CD1c-positive myeloid dendritic cell (primary cell): ENCODE measurements at regions not wholly inside any gene's neighbourhood (a gene's known extent, or its start where the extent isn't known, plus 50 kb on each side); places are given as distances from the start of the nearest gene placed in this dataset.
"Not testable (repeated sequence)": the region's sequence is repeated elsewhere in the genome, so short reads cannot be mapped to it uniquely, and the experiment has no call there.

Source experiments
- DNase-seq: peaks from one replicate; pipeline ENCODE4 v3.0.0-alpha.2; 2016; ENCODE audit errors: extremely low spot score

DNA sequence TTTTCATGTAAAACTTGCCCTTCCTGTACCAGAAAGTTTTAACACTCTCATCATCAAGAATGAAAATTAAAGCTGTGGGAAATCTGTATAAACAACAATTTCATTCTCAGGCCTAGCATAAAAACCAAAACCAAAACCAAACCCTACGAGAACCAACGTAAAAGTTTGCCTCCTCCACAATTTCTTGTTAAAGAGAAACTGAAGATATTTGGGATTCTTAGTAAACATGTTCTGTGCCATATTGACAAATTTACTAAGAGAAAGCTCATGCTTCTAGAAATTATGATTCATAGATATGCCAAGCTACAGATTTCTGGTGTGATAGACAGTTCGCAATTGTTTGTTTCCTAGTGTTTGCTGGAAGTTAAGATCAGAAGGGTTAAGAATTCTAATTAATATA lies 801.0 kb upstream of the NUDT12 start:
- DNase-seq: no peak

DNA sequence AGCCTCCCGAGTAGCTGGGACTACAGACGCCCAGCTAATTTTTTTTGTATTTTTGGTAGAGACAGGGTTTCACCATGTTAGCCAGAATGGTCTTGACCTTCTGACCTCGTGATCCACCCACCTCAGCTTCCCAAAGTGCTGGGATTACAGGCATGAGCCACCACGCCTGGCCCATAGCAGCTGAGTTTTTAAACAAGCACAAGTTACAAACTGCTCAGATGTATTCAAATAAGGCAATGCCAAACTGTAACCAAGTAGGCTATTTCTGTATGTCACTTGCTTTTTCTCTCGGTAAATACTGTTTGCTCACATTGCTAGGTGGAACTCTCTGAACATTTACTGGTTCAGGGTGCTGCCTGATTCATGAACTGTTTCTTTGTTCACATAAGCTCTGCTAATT lies 799.3 kb upstream of the NUDT12 start:
- no peak for DNase-seq

DNA sequence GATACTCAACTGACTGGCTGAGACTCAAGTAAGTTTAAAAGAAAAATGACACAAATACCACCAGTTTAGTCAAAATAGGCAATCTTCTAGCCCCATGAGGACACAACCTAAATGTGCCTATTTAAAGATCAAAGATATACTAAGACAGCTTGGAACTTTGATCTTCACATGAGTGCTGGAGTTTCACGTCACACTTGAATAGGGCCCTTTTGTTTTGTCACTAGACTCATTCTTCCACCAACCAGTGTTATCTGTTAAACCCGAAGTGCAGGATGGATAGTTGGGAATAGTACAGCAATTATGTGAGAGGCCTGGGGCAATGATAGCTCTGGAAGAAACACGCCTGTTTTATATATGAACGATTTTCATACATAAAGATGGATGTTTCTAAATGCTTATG lies 792.8 kb upstream of the NUDT12 start:
- no peak for DNase-seq

DNA sequence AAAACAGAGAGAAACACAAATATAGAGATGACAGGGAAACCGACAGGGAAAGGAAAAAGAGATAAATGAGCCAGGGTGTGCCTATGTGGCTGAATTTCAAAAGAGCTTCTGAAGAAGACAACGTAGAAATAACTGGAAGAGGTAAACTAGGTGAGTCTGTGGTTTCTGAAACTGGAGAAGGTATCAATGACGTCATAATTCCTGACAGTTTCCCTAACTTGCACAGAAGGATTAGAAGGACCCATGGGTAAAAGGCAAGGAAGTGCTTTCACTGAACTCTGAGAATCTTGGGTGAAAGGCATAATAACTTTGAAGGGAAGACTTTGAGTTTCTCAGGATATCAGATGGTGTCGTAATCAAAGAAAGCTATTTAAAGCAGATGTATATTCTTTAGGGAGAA lies 790.8 kb upstream of the NUDT12 start:
- DNase-seq: no peak

DNA sequence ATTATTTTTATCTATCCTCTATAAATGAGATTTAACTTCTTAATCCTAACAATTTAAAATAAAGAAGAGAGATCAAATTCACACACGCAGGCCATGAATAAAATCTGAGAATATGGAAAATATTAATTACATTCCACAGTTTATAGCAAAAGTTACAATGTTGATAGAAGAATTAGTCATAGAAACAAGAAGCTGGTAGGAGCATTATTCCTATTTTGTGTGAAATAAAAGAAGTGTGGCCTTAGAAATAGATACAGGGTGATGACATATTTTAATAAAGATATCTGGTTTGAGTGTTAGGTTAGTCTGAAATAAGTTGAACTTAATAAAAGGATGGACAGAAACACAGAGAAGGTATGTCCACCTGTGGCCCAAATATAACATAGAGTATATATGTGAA lies 790.4 kb upstream of the NUDT12 start:
- DNase-seq: no peak

DNA sequence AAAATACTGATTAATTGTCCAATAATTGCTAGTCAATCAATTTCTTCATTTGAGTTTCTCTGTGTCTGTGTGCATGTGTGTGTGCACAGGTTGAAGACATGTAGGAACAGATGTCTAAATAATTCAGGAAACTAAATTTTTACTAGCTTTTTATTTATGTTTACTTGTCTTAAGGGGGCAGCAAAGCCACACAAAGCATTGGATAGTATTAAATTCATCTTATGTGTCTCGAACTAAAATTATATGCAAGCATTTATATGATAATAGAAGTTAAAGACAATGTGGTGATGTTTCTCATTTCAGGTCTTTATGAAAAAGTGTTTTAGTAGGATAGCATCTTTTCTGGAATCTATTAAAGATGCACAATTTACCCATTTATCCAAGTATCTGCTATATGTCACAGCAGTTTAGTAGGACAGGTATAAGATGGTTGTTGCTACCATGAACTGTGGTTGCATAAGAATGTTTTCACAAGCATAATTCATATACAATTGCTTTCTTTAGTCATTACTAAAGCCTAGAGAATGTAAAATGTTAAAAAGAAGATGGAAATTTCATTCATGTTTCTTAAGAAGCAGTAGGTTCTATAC lies 784.6 kb upstream of the NUDT12 start:
- no peak for DNase-seq

DNA sequence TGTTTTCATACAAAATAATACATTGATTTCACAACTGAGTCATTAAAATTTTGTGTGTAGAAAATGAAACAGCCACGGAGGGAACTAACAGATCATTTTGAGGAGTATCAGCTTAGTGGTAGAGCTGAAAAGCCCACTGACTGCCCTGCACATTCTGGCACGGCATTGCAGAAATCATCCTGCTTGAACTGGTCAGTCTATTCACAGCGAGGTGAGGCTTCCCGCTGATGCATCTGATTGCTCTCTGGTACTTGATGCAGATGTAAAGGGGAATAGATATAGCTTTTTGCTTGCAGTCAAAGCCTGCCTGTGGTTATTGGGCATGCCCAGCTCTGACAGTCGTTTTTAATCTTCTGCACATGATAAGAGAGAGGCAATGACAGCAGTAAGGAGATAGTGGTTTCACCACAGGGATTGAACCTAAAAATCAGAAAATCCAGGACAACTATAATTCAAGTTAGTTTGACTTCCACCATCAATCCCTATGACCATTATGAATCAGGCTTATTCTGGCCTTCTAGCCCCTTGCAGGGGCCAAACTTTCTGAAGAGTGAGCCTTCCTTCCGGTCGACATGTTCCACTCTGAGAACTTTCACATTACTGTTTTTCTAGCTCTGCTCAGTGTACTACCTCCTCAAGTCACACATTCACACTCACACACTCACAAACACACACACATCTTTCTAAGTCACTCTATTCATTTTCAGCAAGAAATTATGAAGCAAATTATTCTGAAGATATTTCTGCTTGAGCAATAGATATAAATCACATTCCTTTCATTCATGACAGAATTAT lies 782.8 kb upstream of the NUDT12 start:
- no peak for DNase-seq

DNA sequence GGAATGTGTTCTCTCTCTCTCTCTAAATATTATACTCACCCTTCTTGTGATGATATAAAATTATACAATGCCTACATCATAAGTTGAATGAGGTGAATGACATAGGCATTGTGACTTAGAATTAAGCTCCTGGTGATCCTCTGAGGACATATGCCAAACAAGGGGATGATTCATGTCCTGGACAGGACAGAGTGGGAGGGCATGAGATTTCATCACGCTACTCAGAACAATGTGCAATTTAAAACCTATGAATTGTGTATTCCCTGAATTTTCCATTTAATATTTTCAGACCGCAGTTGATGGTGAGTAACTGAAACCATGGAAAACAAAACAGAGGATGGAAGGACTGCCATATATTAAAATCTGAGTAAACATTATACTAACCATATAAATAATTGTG lies 782.2 kb upstream of the NUDT12 start:
- DNase-seq: no peak

DNA sequence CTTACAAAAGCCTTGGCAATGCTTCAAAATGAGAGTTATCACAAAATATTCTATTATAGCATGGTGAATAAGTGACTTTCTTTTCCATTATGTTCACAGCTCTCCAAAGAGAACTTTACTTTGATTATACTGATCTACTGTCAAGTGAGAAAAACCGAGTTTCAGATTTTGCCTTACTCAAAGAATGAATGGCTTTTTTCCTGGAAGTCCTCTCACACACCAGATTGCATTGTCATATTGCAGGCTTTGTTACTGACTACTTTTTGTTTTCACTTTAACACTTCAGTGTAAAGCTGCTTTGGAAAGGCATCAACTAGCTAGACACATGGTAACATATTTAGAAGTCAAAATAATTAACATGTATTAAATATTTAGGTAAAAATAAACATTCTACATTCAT lies 765.2 kb upstream of the NUDT12 start:
- DNase-seq: no peak

DNA sequence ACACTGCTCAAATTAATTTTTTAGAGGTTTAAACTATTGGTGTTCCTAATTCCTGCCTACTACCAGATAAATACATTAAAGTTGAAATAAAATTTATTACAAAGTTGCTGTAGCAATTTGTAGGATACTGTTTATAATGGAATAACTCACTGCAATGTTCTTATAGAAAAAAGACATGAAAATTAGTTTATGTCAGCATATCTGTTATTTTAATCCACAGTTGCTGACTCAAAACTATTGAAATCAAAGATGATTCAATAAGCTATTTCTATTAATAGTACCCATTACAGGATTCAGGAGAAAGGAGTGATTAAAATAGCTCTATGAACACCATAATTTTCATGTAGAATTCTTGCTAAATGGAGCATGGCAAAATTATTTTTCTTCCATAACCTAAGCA lies 764.4 kb upstream of the NUDT12 start:
- no peak for DNase-seq

DNA sequence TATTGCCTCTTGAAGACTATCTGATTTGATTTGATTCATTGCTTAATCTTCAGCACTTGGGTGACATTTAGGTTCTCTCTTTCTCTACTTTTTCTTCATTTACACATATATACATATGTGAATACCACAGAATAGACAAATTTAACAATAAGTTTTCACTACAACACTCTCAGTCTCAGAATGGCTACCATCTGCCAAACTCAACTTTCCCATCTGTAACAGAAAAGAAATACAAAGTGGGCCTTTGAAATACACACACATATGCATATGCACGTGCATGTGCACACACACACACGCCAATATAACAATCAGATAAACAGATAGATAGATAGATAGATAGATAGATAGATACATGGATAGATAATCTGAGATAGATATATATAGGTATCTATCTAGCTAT lies 762.8 kb upstream of the NUDT12 start:
- DNase-seq: no peak

DNA sequence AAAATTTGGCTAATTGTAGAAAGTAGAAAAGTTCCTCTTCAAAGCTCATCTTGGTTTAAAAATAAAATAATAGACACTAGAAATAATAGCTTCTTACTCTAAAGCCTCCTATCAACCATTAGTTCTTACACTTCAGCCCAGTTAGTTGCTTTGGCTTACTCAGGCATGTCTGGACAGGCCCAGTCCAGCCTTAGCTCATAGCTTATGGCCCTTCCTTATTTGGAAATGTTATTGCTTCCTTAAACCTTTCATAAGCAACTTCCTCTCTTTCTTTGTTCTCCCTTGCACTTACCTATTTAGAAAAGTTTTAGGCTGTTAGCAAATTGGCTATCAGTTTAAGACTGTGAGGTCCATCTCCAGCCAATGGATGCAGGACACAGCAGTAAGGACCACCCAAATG lies 754.1 kb upstream of the NUDT12 start:
- not testable (repeated sequence) for DNase-seq

DNA sequence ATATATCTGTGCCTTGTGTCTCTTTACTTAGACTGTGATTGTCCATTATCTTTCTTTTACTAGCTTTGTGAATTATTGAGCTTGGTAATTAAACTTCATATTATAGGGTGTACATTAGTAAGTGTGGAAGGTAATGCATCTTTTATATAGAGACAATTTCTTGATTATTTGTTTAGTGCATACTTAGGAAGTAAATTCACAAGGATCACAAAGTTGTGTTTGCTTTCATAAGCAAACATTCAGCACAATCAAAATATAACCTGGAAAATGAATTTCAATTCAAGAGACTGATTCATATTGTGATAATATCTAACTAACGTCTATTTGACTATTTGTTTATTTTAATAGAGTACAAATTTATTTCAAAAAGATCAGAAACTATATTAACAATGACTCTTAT lies 749.9 kb upstream of the NUDT12 start:
- no peak for DNase-seq

DNA sequence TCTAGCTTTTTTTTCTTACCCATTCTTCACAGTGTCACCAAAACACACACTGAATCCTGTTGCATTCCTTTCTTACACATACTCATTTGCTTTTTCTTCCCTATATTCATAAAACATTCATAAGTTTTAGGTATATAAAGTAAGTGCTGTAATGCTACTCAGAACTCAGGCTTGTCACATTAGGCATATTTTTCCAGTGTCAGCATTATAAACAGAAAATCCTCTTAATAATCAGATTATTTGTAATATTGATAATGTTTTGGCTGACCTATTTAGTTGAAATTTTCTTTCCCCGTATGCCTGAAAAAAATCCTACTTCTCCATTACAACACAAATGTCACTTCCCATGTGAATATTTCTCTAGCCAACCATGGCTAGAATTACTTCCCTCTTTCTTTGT lies 743.0 kb upstream of the NUDT12 start:
- DNase-seq: no peak

DNA sequence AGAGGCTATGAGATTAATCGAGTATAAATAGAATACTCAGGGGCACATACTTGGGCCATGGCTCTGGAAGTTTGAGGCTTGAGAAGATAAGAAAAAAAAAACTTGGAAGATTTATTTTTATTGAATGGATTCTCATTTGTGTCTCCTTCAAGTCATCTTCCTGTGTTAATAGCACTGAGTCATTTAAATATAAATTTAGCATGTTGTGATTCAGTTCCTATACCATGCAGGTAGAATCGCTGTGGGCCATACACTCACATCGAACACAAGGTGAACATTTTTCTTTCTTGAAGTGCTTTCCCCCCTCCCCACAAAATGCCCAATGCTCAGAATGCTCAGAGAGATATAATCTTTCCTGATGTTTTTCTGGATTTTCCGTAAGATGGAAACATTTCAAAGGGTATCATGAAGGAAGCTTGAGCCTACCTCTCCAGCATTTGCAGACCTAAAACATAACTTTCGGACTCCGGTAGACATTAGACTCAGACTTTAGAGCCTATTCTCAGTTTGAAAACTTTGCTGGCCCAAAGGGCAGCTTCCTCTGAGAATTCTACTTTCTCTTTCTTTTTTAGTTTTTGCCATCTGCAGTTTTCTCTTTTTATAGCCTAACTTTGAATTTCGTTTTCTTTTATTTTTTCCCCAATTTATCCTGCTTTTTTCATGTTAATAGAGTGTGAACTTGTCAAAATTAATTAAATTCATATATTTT lies 737.6 kb upstream of the NUDT12 start:
- DNase-seq: no peak

DNA sequence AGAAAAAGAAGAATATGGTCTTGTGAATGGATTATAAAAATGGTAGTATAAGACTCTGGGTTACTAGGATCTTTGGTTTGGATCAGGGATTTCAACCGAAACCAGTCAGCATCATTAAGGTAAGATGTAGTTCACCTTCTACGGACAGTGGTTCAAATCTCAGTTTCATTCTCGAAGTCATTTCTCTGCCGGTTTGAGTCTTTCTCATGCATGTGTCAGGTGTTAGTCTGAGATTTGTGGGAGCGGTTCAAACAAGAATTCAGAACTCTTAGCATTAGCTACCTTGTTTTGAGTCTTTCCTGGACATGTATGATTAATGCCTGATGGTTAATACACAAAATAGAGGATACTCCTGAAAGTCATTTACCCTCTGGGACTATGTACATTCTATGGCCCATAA lies 735.9 kb upstream of the NUDT12 start:
- no peak for DNase-seq

DNA sequence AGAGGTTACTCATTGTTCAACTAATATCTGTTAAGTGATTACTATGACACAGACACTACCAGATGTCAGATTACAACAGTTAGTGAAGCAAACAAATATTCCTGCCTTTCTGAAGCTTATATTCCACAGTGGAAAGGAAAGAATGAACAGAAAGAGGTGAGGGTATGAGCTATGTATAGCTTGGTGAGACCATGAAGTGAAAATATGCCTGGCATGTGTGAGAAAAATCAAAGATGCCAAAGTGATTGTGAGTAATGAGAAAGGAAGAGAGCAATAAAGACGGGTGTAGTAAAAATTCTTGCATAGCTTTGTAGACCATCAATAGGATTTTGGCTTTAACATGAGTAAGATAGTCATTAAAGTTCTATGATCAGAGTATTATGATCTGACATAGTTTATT lies 734.5 kb upstream of the NUDT12 start:
- DNase-seq: no peak

DNA sequence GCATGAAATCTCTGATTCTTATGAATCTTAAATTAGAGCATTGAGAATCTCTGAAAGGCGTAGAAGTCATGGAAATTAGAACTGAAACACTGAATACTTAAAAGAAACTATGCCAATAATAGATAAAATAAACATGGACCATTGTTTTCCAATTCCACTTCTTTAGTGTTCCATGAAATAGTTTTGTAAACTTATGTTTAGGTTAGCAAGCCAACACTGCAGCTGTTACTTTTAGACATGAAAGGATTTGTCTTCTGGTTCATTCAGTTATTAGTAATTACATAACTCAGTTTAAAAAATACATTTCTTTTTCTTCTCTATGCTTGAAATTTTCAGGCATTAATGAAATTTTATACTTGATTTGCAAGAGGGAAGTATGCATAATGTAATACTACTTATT lies 733.4 kb upstream of the NUDT12 start:
- DNase-seq: no peak

DNA sequence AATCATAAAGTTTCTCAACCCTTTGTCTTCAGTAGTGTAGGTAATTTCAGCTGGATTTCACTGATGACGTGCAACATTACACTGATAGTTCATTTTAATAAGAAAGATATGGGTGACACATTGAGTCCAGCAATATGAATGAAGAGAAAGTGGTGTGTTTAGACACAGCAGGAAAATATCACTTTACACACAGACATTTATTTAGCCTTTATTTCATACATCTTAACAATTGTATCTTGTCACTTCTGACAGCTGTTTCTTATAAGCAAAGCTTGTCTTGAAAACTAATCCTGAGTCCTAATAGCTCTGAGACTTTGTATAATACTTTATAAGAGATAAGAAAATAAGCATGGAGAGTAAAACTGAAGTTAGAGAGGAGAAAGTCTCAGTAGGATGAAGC lies 720.5 kb upstream of the NUDT12 start:
- DNase-seq: no peak

DNA sequence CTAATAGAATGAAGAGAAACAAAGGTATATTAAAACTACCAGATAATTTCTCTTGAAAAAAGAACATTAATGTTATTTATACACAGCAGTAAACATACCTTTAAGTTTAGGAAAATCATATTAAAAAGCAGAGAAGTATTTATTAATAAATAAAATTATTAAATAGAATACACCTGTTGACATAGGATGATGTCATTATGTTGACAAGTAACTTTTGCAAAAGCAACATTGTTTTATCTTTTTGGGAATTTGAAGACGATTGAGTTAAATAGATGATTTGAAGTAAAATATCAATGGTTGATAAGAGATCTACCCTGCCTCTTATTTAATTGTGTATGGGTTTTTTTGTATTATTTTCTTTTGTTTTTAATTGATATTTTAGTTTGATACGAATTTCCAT lies 711.1 kb upstream of the NUDT12 start:
- DNase-seq: no peak

DNA sequence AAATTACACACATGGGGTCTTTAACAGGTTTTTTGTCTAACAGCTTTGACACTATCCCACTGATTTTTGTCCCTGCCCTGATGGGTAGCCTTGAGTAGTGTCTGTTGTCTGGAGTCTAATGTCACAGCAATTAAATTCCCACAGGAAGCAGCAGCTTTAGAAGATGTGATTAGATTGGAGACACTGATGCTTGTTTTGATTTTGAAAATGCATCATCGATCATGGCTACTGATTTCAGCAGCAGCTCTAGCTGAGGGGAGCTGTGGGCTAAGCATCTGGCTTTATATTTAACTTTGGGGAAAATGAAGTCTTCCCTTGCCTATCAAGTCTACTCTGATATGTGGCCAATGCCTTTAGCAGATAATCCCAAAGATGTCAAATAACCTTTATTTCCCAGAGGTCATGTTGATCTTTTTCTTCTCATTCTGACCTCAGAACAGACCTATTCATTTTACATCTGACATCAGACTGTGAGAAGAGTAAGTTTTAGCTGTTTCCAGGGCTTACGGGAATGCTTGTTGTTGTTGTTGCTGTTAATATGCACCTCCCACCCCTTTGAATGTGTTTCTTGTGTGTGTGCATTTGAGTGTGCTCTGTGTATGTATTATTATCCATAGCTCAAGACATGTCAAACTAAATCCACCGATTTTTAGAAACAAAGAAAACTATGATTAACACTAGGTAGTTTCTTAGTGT lies 704.9 kb upstream of the NUDT12 start:
- DNase-seq: no peak

DNA sequence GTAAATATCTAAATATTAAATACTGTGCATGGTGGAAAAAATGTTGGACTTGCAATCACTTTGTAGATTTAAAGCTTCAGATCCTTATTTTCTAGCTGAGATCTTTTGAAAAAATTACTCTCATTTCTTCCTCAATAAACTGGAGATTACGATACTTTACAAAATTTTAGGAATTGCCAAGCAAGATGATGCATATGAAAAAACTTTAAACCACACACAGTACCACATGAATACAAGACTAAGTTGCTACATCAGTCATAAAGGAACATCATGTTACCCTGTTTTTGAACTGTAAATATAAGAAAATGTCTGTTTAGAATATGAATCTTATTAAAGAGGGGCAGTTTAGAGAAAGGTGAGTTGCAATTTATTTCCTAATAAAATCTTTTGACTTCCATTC lies 703.6 kb upstream of the NUDT12 start:
- DNase-seq: no peak
